Endothelial cell of umbilical vein (primary cell): ENCODE measurements at regions not wholly inside any gene's neighbourhood (a gene's known extent, or its start where the extent isn't known, plus 50 kb on each side); places are given as distances from the start of the nearest gene placed in this dataset.

ENCODE experiments used
- BruUV-seq: library from RNA; stranded (reverse); fragments of 400-500 nt; replicated peaks from 2 replicates; lab custom pipeline; 2021; lab: Mats Ljungman, UMichigan
- CTCF ChIA-PET: fragments of 300-600, 350-600 bp; sonication (Branson Sonifier 250); formaldehyde crosslinking; loops from one replicate; lab custom pipeline; 2021; ENCODE audit warnings: antibody characterized with exemption, inconsistent platforms; lab: Charles Lee
- POLR2A ChIA-PET: fragments of 300-600, 350-600 bp; sonication (Branson Sonifier 250); formaldehyde crosslinking; loops from one replicate; lab custom pipeline; 2021; ENCODE audit warnings: antibody characterized with exemption, inconsistent platforms; lab: Charles Lee
- DNase-seq: peaks from one replicate; pipeline ENCODE4 v3.0.0-alpha.2; 2011; ENCODE audit warnings: low read depth, low spot score
- FAIRE-seq: peaks from 2 replicates; lab custom pipeline; 2011; peaks lifted over from hg19 to GRCh38; lab: Jason Lieb, UNC
- H2AFZ ChIP-seq: 2 replicates; pipeline ENCODE4 v1.6.0; 2012; ENCODE audit warnings: low read depth, low read length, control low read depth, inconsistent platforms
- H3K27ac ChIP-seq: 2 replicates; pipeline ENCODE4 v1.5.1; 2011; ENCODE audit warnings: low read depth, mild to moderate bottlenecking, control low read depth, low read length, moderate library complexity; ENCODE audit not compliant: insufficient read depth
- H3K27me3 ChIP-seq, 2 experiments: 2 replicates each; pipeline versions ENCODE4 v1.6.0 to v1.6.1; 2011; ENCODE audit warnings: low read length in 2 of 2, mixed read lengths in 1 of 2; ENCODE audit not compliant: control insufficient read depth in 2 of 2, insufficient read depth in 2 of 2
- H3K36me3 ChIP-seq, 2 experiments: 2 replicates in 1 of 2; 3 replicates in 1 of 2; pipeline ENCODE4 v1.5.1; 2011; ENCODE audit warnings: low read length in 2 of 2, mild to moderate bottlenecking in 1 of 2, moderate library complexity in 1 of 2; ENCODE audit not compliant: control insufficient read depth in 2 of 2, insufficient read depth in 2 of 2; ENCODE audit errors: extremely low read depth in 1 of 2
- H3K4me1 ChIP-seq: 3 replicates; pipeline ENCODE4 v1.5.1; 2011; ENCODE audit warnings: mild to moderate bottlenecking, low read length; ENCODE audit not compliant: control insufficient read depth, insufficient read depth; ENCODE audit errors: extremely low read depth
- H3K4me2 ChIP-seq: 2 replicates; pipeline ENCODE4 v1.6.1; 2011; ENCODE audit warnings: low read length, control low read depth, mixed read lengths; ENCODE audit not compliant: insufficient read depth
- H3K4me3 ChIP-seq, 3 experiments: fragments of 200-600 bp in 1 of 3; sonication (generic), shearing (Covaris generic) in 1 of 3; replicated peaks in 1 of 3; 2 replicates each; pipeline ENCODE4 v1.5.1; 2011 to 2016; ENCODE audit warnings: control low read depth in 3 of 3, low read length in 3 of 3, mild to moderate bottlenecking in 2 of 3, inconsistent platforms in 1 of 3, low read depth in 1 of 3, moderate library complexity in 1 of 3; ENCODE audit not compliant: insufficient read depth in 1 of 3
- H3K79me2 ChIP-seq: 2 replicates; pipeline ENCODE4 v1.6.0; 2012; ENCODE audit warnings: low read length, inconsistent platforms; ENCODE audit not compliant: control insufficient read depth, insufficient read depth
- H3K9ac ChIP-seq: replicated peaks from 2 replicates; pipeline ENCODE3; 2011; ENCODE audit warnings: low read length, control low read depth; ENCODE audit not compliant: insufficient read depth; ENCODE audit errors: extremely low read depth
- H3K9me1 ChIP-seq: replicated peaks from 3 replicates; pipeline ENCODE4 v1.6.0; 2011; ENCODE audit warnings: mild to moderate bottlenecking, low read length; ENCODE audit not compliant: control insufficient read depth, insufficient read depth; ENCODE audit errors: extremely low read depth
- H3K9me3 ChIP-seq: replicated peaks from 2 replicates; pipeline ENCODE4 v1.5.1; 2012; ENCODE audit warnings: low read length, inconsistent platforms; ENCODE audit not compliant: control insufficient read depth, insufficient read depth
- H4K20me1 ChIP-seq: replicated peaks from 2 replicates; pipeline ENCODE3; 2011; ENCODE audit warnings: mild to moderate bottlenecking, low read length; ENCODE audit not compliant: control insufficient read depth, insufficient read depth; ENCODE audit errors: extremely low read depth
- EZH2 ChIP-seq: IDR thresholded peaks from 2 replicates; pipeline ENCODE4 v1.6.1; 2012; ENCODE audit warnings: borderline replicate concordance, low read depth, mild to moderate bottlenecking, moderate library complexity, low read length, inconsistent platforms; ENCODE audit not compliant: severe bottlenecking
- GATA2 ChIP-seq: IDR thresholded peaks from 2 replicates; pipeline ENCODE4 v1.7.0; 2011; ENCODE audit warnings: low read depth, mild to moderate bottlenecking, moderate library complexity, mixed read lengths, low read length; ENCODE audit not compliant: insufficient read length, insufficient read depth
- JUN ChIP-seq: IDR thresholded peaks from 2 replicates; pipeline ENCODE4 v1.6.1; 2011; ENCODE audit warnings: borderline replicate concordance, low read depth; ENCODE audit not compliant: insufficient read length, insufficient read depth
- MAX ChIP-seq: IDR thresholded peaks from 2 replicates; pipeline ENCODE4 v1.6.1; 2011; ENCODE audit not compliant: insufficient read depth, insufficient read length
- MYC ChIP-seq: IDR thresholded peaks from one replicate; pipeline ENCODE4 v1.6.1; 2011; ENCODE audit warnings: mild to moderate bottlenecking, low read depth, low read length
- POLR2AphosphoS5 ChIP-seq: IDR thresholded peaks from 2 replicates; pipeline ENCODE4 v1.6.1; 2012; ENCODE audit warnings: low read depth, mild to moderate bottlenecking, control low read depth, low read length, moderate library complexity; ENCODE audit not compliant: insufficient read depth
- dilution Hi-C: fragments of 300-500 bp; cut with MboI; formaldehyde crosslinking; loops from one replicate; pipeline ENCODE4 v1.15.0; 2019; ENCODE audit warnings: low sequenced_read_pairs; ENCODE audit not compliant: extremely low pct_ligation_motif_present
- intact Hi-C: fragments of 100-400 bp; cut with micrococcal nuclease; formaldehyde crosslinking; loops from one replicate; pipeline ENCODE4 v1.10.0; 2022

GRCh38 chr12:124207617-124208016 is 87.3 kb upstream of the RFLNA start:
- Histone ChIP-seq H3K9me3 (no peaks in the 10 kb centered on the region), H3K27ac (no peak overlapping the region), H3K4me2 (no peak overlapping the region), H3K27me3 (peaks cover 4% of the 10 kb centered on the region in 2 experiments), H3K4me3 (no peak overlapping the region), H2AFZ (no peak overlapping the region), H3K79me2 (no peaks in the 10 kb centered on the region), H4K20me1 (no peaks in the 10 kb centered on the region), H3K4me1 (no peaks in the 10 kb centered on the region), H3K9ac (no peak overlapping the region), H3K9me1 (no peaks in the 10 kb centered on the region), H3K36me3 (no peaks in the 10 kb centered on the region)
- DNase-seq (no peak), FAIRE-seq (no peak)
- TF ChIP-seq EZH2 (no peak), GATA2 (no peak), MAX (no peak), MYC (no peak)
- dilution Hi-C loops: no loop called here
- ChIA-PET POLR2A (no interaction called here), CTCF (no interaction called here)
- no TSS peak for BruUV-seq
- intact Hi-C loops: no loop called here

GRCh38 chr12:124208489-124208888 is 86.4 kb upstream of the RFLNA start:
- POLR2A ChIA-PET: no interaction called here
- H3K36me3 ChIP-seq: no peaks in the 10 kb centered on the region
- no TSS peak for BruUV-seq
- H3K9me3 ChIP-seq: no peaks in the 10 kb centered on the region
- CTCF ChIA-PET: no interaction called here
- H3K9ac ChIP-seq: no peak overlapping the region
- intact Hi-C loops (no loop called here), dilution Hi-C loops (no loop called here)
- no peaks in the 10 kb centered on the region for H3K79me2 ChIP-seq
- H3K4me2 ChIP-seq: no peak overlapping the region
- H3K9me1 ChIP-seq: no peaks in the 10 kb centered on the region
- no peaks in the 10 kb centered on the region for H3K4me1 ChIP-seq
- no peak overlapping the region for H3K27ac ChIP-seq
- TF ChIP-seq JUN (no peak), POLR2AphosphoS5 (no peak)
- H2AFZ ChIP-seq: no peak overlapping the region
- DNase-seq: no peak
- H3K4me3 ChIP-seq: no peak overlapping the region
- H3K27me3 ChIP-seq: peaks cover 4% of the 10 kb centered on the region in 2 experiments
- no peak for FAIRE-seq
- H4K20me1 ChIP-seq: no peaks in the 10 kb centered on the region
